Thyroid gland (tissue), 4 donors: ENCODE measurements at regions not wholly inside any gene's neighbourhood (a gene's known extent, or its start where the extent isn't known, plus 50 kb on each side); places are given as distances from the start of the nearest gene placed in this dataset.

ENCODE experiments used
- DNase-seq, 2 donors: peaks; one replicate each; pipeline ENCODE4 v3.0.0-alpha.2; 2019
- H3K27ac ChIP-seq, 3 donors: fragments of 200-600 bp; sonication (generic); 1 replicate in 2 of 3; 2 replicates in 1 of 3; pipeline ENCODE4 v1.5.1; 2016 to 2019; ENCODE audit warnings: mild to moderate bottlenecking in 1 of 3, moderate library complexity in 1 of 3
- H3K27me3 ChIP-seq: fragments of 200-600 bp; sonication (generic); one replicate; pipeline ENCODE4 v1.5.1; 2019
- H3K36me3 ChIP-seq, 2 donors: fragments of 200-600 bp; sonication (generic); one replicate each; pipeline ENCODE4 v1.5.1; 2016 to 2019
- H3K4me1 ChIP-seq, 2 donors: fragments of 200-600 bp; sonication (generic); one replicate each; pipeline ENCODE4 v1.5.1; 2017 to 2019
- H3K4me3 ChIP-seq, 3 donors: fragments of 200-600 bp; sonication (generic); replicated peaks in 1 of 3; 1 replicate in 2 of 3; 2 replicates in 1 of 3; pipeline ENCODE4 v1.5.1; 2016; ENCODE audit warnings: mild to moderate bottlenecking in 1 of 3
- H3K9me3 ChIP-seq: fragments of 200-600 bp; sonication (generic); one replicate; pipeline ENCODE4 v1.5.1; 2017
- POLR2A ChIP-seq, 2 donors: fragments of 450-650 bp; IDR thresholded peaks; one replicate each; pipeline ENCODE4 v1.6.1; 2017; ENCODE audit warnings: antibody characterized with exemption in 2 of 2, mild to moderate bottlenecking in 2 of 2, moderate library complexity in 1 of 2
- WGBS, 2 donors: methylation state at CpG; one replicate each; pipeline ENCODE4 v1.1.5; 2017; 5-methylcytosine and 5-hydroxymethylcytosine counted together
- intact Hi-C: fragments of 100-400 bp; cut with DNase I; formaldehyde crosslinking; loops from one replicate; pipeline ENCODE4 v1.15.1; 2023
- TF ChIP-seq, protein P1 (sequence below), 6 experiments: fragments of 200-600 bp in 3 of 6; fragments of 450-650 bp in 3 of 6; sonication (generic) in 3 of 6; IDR thresholded peaks; one replicate each; pipeline ENCODE4 v1.5.1; 2016 to 2019; ENCODE audit warnings: antibody characterized with exemption in 6 of 6, mild to moderate bottlenecking in 2 of 6, inconsistent platforms in 1 of 6, moderate library complexity in 1 of 6

DNA sequence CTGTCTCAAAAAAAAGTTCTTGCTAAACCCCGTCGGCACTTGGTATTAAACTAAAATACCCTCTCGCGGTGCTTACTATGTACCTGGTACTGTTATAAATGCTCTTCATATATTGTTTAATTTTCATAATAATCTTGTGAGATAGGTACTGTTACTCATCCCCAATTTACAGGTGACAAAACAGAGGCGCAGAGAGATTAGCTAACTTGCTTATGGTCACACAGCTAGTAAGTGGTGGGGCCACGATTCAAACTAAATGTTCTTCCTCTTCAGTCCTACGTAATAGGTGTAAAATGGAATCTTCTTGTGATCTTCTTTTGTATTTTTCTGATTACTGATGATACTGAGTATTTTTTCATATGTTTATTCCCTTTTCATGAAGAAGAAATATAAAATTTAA lies 51.3 kb downstream of the TET3 start:
- H3K27ac ChIP-seq, result no peak overlapping the region
- peaks cover 8 to 11% of the 10 kb centered on the region in 2 donors for H3K4me1 ChIP-seq
- 91 to 95% methylated on average over 7 of the region's 7 CpGs for WGBS, 2 donors
- no peaks in the 10 kb centered on the region for H3K27me3 ChIP-seq
- no peaks in the 10 kb centered on the region for H3K36me3 ChIP-seq
- H3K9me3 ChIP-seq, result no peaks in the 10 kb centered on the region
- TF ChIP-seq, protein P1, sequence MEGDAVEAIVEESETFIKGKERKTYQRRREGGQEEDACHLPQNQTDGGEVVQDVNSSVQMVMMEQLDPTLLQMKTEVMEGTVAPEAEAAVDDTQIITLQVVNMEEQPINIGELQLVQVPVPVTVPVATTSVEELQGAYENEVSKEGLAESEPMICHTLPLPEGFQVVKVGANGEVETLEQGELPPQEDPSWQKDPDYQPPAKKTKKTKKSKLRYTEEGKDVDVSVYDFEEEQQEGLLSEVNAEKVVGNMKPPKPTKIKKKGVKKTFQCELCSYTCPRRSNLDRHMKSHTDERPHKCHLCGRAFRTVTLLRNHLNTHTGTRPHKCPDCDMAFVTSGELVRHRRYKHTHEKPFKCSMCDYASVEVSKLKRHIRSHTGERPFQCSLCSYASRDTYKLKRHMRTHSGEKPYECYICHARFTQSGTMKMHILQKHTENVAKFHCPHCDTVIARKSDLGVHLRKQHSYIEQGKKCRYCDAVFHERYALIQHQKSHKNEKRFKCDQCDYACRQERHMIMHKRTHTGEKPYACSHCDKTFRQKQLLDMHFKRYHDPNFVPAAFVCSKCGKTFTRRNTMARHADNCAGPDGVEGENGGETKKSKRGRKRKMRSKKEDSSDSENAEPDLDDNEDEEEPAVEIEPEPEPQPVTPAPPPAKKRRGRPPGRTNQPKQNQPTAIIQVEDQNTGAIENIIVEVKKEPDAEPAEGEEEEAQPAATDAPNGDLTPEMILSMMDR (IDR thresholded peaks at IDR 0.05), result no peak
- no peak for TF ChIP-seq POLR2A (IDR thresholded peaks at IDR 0.05)
- intact Hi-C loops, result no loop called here
- no peak for DNase-seq
- H3K4me3 ChIP-seq, result no peak overlapping the region

DNA sequence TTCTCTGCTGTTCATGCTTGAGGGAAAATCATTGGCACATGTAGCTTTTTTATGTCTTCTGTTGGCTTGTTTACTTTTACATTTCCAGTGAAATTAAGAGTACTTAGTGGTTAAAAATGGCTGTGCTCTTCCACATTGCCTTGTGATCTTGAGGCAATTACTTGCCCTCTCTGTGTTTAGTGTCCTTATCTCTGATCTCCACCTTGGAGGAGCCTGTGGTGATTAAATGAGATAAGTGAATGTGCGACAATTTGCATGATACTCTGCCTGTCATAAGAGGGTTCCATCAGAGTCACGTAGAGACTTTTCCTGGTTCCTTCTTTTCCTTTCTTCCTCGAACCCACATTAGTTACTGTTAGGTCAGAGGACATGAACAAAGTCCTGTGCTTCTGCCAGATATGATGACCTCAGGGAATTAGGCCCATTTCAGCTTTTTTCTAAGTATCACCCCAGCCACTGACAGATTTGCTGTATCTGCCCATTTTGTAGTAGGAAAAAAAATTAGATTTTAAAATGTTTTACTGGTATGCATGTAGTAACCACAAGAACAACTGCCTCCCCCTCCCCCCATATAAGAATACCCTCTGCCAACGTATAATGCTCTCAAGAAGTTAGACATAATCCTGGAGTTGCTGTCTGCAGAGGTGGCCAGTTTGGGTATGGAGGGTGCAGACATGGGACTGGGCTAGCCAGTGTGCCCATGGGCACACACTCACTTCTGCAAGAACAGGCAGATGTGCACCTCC lies 51.9 kb downstream of the TET3 start:
- Histone ChIP-seq H3K9me3 (no peaks in the 10 kb centered on the region), H3K4me1 (peaks cover 8 to 11% of the 10 kb centered on the region in 2 donors), H3K36me3 (no peaks in the 10 kb centered on the region), H3K27ac (no peak overlapping the region), H3K27me3 (no peaks in the 10 kb centered on the region), H3K4me3 (no peak overlapping the region)
- DNase-seq, result no peak
- intact Hi-C loops, result no loop called here
- 85 to 86% methylated on average over 4 of the region's 4 CpGs for WGBS, 2 donors
- TF ChIP-seq, protein P1 (IDR thresholded peaks at IDR 0.05), result no peak
- no peak for TF ChIP-seq POLR2A (IDR thresholded peaks at IDR 0.05)

DNA sequence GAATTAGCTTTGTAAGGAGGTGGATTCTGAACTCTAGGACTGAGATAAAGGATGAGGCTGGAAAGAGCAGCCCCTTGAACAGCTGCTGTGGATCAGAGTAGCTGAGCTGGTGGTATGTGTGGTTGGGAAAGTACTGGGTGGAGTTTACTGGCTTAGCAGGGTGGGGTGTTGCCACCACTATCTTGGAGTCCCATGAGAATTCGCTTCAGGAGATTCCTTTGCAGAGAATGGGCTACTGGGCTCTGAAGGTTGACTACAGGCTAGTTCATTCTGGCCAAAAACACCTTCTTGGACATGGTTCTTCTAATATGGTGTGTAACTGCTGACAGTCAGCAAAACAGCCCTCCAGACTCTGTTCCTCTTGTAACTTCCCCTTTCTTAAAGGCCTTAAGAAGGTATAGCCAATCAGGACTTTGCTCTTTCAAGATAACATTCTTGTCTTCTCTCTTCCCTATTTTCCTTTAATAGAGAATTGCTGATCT lies 52.7 kb downstream of the TET3 start:
- no peak for DNase-seq
- Histone ChIP-seq H3K36me3 (no peaks in the 10 kb centered on the region), H3K4me1 (peaks cover 2 to 9% of the 10 kb centered on the region in 2 donors), H3K4me3 (no peak overlapping the region), H3K27ac (no peak overlapping the region), H3K9me3 (no peaks in the 10 kb centered on the region), H3K27me3 (no peaks in the 10 kb centered on the region)
- TF ChIP-seq POLR2A (IDR thresholded peaks at IDR 0.05), result no peak
- TF ChIP-seq, protein P1 (IDR thresholded peaks at IDR 0.05), result no peak
- intact Hi-C loops, result no loop called here
- WGBS, 2 donors, result 100% methylated on average over 1 of the region's 1 CpG

DNA sequence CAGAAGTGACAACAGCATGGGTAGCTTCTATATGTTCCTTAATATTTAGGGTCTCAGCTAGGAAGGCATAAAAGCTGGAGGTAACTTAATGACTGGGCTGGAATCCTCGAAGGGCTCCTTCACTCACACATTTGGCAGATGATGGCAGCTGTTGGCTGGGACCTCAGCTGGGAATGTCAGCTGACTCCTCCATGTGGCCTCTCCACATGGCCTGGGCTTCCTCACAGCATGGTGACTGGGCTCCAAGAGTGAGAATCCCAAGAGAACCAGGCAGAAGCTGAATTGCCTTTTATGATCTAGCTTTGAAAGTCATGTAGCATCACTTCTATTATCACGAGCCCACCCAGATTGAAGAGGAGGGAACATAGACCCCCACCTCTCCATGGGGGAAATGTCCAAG lies 54.9 kb downstream of the TET3 start:
- intact Hi-C loops, result no loop called here
- Histone ChIP-seq H3K27ac (no peak overlapping the region), H3K27me3 (no peaks in the 10 kb centered on the region), H3K4me3 (no peak overlapping the region), H3K36me3 (no peaks in the 10 kb centered on the region), H3K9me3 (no peaks in the 10 kb centered on the region), H3K4me1 (peaks cover 0 to 5% of the 10 kb centered on the region in 2 donors)
- no peak for TF ChIP-seq POLR2A (IDR thresholded peaks at IDR 0.05)
- TF ChIP-seq, protein P1 (IDR thresholded peaks at IDR 0.05), result no peak
- WGBS, 2 donors, result 93 to 94% methylated on average over 2 of the region's 2 CpGs
- no peak for DNase-seq

DNA sequence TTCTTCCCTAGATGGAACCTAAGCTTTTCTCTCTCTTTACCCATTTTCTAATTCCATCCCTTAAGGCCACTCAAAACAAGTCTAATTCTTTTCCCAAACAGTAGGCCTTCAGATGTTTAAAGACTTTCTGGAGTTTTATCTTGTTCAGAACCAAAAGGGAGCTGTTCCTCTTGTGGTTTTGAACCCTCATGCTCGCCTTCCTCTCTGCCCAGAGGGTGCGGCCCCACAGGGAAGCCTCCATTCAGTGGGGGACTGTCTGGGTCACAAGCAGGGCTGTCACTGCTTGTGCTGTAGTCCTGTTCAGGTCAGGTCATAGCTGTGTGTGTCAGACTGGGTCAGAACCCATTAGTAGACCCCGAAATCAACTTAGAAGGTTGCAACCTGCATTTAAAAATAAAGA lies 56.5 kb downstream of the TET3 start:
- Histone ChIP-seq H3K27ac (no peak overlapping the region), H3K4me3 (no peak overlapping the region), H3K27me3 (no peaks in the 10 kb centered on the region), H3K9me3 (no peaks in the 10 kb centered on the region), H3K4me1 (peaks cover 0 to 3% of the 10 kb centered on the region in 2 donors), H3K36me3 (no peaks in the 10 kb centered on the region)
- intact Hi-C loops, result no loop called here
- no peak for DNase-seq
- 91 to 95% methylated on average over 3 of the region's 3 CpGs for WGBS, 2 donors
- TF ChIP-seq, protein P1 (IDR thresholded peaks at IDR 0.05), result no peak
- TF ChIP-seq POLR2A (IDR thresholded peaks at IDR 0.05), result no peak
